ENCODE measurements at regions not wholly inside any gene's neighbourhood (a gene's known extent, or its start where the extent isn't known, plus 50 kb on each side); places are given as distances from the start of the nearest gene placed in this dataset.
A peak's percentile ranks its signal among the peaks of the same experiment; 100 is the strongest.

- peaks cover 7% of the 10 kb centered on the region for H3K27me3 Mint-ChIP-seq (ENCODE audit: low read depth, poor library complexity)
- TF ChIP-seq, protein P1, sequence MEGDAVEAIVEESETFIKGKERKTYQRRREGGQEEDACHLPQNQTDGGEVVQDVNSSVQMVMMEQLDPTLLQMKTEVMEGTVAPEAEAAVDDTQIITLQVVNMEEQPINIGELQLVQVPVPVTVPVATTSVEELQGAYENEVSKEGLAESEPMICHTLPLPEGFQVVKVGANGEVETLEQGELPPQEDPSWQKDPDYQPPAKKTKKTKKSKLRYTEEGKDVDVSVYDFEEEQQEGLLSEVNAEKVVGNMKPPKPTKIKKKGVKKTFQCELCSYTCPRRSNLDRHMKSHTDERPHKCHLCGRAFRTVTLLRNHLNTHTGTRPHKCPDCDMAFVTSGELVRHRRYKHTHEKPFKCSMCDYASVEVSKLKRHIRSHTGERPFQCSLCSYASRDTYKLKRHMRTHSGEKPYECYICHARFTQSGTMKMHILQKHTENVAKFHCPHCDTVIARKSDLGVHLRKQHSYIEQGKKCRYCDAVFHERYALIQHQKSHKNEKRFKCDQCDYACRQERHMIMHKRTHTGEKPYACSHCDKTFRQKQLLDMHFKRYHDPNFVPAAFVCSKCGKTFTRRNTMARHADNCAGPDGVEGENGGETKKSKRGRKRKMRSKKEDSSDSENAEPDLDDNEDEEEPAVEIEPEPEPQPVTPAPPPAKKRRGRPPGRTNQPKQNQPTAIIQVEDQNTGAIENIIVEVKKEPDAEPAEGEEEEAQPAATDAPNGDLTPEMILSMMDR (IDR thresholded peaks at IDR 0.05), result no peak
- H3K36me3 Mint-ChIP-seq (ENCODE audit: low read depth), result no peaks in the 10 kb centered on the region
- H3K4me3 Mint-ChIP-seq, result no peak overlapping the region
- DNase-seq, result no peak
- H3K4me1 Mint-ChIP-seq, result peaks cover 3% of the 10 kb centered on the region
- H3K27ac Mint-ChIP-seq, result no peak overlapping the region
- peaks cover 22% of the 10 kb centered on the region for H3K9me3 Mint-ChIP-seq
Measured at GRCh38 chr16:8062677-8063076, 527.6 kb downstream of the TMEM114 start.

DNA sequence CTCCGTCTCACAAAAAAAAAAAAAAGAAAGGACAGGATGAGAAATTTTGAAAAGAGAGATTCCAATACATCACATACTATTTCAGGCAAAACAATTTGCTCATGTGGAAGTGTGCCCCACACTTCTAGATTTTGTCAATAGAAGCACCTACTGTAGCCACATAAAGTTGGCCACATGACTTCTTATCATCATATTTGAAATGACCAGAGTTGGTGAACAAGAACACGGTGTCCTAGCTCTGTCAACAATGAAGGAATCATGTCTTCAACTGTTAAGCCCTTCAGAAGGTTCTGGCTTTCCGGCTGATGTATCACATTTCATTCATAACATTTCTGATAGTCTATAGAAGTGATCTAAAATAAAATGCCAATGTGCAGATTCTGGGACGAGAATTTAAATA lies 534.5 kb downstream of the TMEM114 start:
- DNase-seq, result no peak
- H3K9me3 Mint-ChIP-seq, result peaks cover 12% of the 10 kb centered on the region
- no peak overlapping the region for H3K27ac Mint-ChIP-seq
- no peaks in the 10 kb centered on the region for H3K36me3 Mint-ChIP-seq (ENCODE audit: low read depth)
- H3K4me3 Mint-ChIP-seq, result no peak overlapping the region
- H3K4me1 Mint-ChIP-seq, result peaks cover 9% of the 10 kb centered on the region
- no peaks in the 10 kb centered on the region for H3K27me3 Mint-ChIP-seq (ENCODE audit: low read depth, poor library complexity)
- TF ChIP-seq, protein P1 (IDR thresholded peaks at IDR 0.05), result no peak

DNA sequence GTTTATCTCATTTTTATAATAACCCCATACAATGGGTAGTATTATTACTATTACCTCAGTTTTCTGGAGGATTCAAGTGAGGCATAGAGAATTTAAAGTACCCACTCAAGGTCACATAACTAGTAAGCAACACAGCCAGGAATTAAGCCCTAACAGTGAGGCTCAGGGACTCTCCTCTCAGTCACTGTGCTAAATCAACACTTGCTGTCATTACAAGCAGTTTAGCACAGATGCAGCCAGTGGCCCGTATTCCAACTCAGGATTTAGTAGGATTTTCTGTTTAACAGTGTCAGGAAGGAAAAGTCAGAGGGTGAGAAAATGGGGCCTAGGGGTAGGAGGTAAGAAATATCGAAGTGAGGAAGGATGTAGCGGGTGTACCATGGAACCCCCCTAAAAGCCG lies 536.9 kb downstream of the TMEM114 start:
- Mint-ChIP-seq H3K27ac (peak overlapping the region; percentile 47), H3K4me3 (no peak overlapping the region), H3K36me3 (ENCODE audit: low read depth) (no peaks in the 10 kb centered on the region), H3K4me1 (peaks cover 9% of the 10 kb centered on the region), H3K9me3 (peaks cover 13% of the 10 kb centered on the region), H3K27me3 (ENCODE audit: low read depth, poor library complexity) (no peaks in the 10 kb centered on the region)
- no peak for DNase-seq
- TF ChIP-seq, protein P1 (IDR thresholded peaks at IDR 0.05), result no peak

GRCh38 chr16:8048433-8048832 lies 541.9 kb downstream of the TMEM114 start:
- Mint-ChIP-seq H3K36me3 (ENCODE audit: low read depth) (no peaks in the 10 kb centered on the region), H3K4me1 (peaks cover 2% of the 10 kb centered on the region), H3K27ac (no peak overlapping the region), H3K27me3 (ENCODE audit: low read depth, poor library complexity) (no peaks in the 10 kb centered on the region), H3K4me3 (no peak overlapping the region), H3K9me3 (peaks cover 13% of the 10 kb centered on the region)
- TF ChIP-seq, protein P1 (IDR thresholded peaks at IDR 0.05), result no peak
- DNase-seq, result no peak

- Mint-ChIP-seq H3K4me3 (no peak overlapping the region), H3K27me3 (ENCODE audit: low read depth, poor library complexity) (no peaks in the 10 kb centered on the region), H3K27ac (no peak overlapping the region), H3K36me3 (ENCODE audit: low read depth) (no peaks in the 10 kb centered on the region), H3K4me1 (no peaks in the 10 kb centered on the region), H3K9me3 (peaks cover 13% of the 10 kb centered on the region)
- TF ChIP-seq, protein P1 (IDR thresholded peaks at IDR 0.05), result no peak
- DNase-seq, result no peak
Measured at GRCh38 chr16:8047736-8048135, 542.6 kb downstream of the TMEM114 start.

DNA sequence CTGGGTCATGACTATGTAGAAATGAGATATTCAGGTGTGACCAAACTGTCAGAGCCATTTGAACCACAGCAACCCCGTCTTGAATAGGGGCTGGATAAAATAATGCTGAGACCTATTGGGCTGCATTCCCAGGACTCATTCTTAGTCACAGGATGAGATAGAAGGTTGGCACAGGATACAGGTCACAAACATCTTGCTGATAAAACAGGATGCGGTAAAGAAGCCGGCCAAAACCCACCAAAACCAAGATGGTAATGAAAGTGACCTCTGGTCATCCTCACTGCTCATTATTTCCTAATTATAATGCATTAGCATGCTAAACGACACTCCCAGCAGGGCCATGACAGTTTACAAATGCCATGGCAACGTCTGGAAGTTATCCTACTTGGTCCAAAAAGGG lies 545.5 kb downstream of the TMEM114 start:
- H3K9me3 Mint-ChIP-seq, result no peaks in the 10 kb centered on the region
- no peak overlapping the region for H3K4me3 Mint-ChIP-seq
- H3K27ac Mint-ChIP-seq, result no peak overlapping the region
- no peaks in the 10 kb centered on the region for H3K36me3 Mint-ChIP-seq (ENCODE audit: low read depth)
- TF ChIP-seq, protein P1 (IDR thresholded peaks at IDR 0.05), result no peak
- H3K4me1 Mint-ChIP-seq, result no peaks in the 10 kb centered on the region
- no peak for DNase-seq
- no peaks in the 10 kb centered on the region for H3K27me3 Mint-ChIP-seq (ENCODE audit: low read depth, poor library complexity)

Measured in nephron progenitor cell (in vitro differentiated cells).